Testis (tissue), 2 donors: ENCODE measurements at regions not wholly inside any gene's neighbourhood (a gene's known extent, or its start where the extent isn't known, plus 50 kb on each side); places are given as distances from the start of the nearest gene placed in this dataset.

Experiments used
- DNase-seq: peaks from one replicate; pipeline ENCODE4 v3.0.0-alpha.2; 2019
- H3K27ac ChIP-seq, 2 donors: fragments of 200-600 bp; sonication (generic); one replicate each; pipeline ENCODE4 v1.5.1; 2019
- H3K27me3 ChIP-seq: fragments of 200-600 bp; sonication (generic); one replicate; pipeline ENCODE4 v1.5.1; 2019
- H3K36me3 ChIP-seq: fragments of 200-600 bp; sonication (generic); one replicate; pipeline ENCODE4 v1.5.1; 2017; ENCODE audit warnings: low read depth; ENCODE audit errors: missing control alignments
- H3K4me1 ChIP-seq: fragments of 200-600 bp; sonication (generic); one replicate; pipeline ENCODE4 v1.5.1; 2019
- H3K4me3 ChIP-seq, 2 donors: fragments of 200-600 bp; sonication (generic); one replicate each; pipeline ENCODE4 v1.5.1; 2017 to 2019
- H3K9me3 ChIP-seq: fragments of 200-600 bp; sonication (generic); one replicate; pipeline ENCODE4 v1.5.1; 2017
- CTCF ChIP-seq, 3 experiments: fragments of 450-650 bp in 2 of 3; fragments of 200-600 bp in 1 of 3; sonication (generic) in 1 of 3; IDR thresholded peaks; one replicate each; pipeline ENCODE4 v1.5.1; 2016 to 2019; ENCODE audit warnings: antibody characterized with exemption in 3 of 3, mild to moderate bottlenecking in 2 of 3, moderate library complexity in 1 of 3
- POLR2A ChIP-seq: fragments of 450-650 bp; IDR thresholded peaks from one replicate; pipeline ENCODE4 v1.6.1; 2017; ENCODE audit warnings: antibody characterized with exemption, mild to moderate bottlenecking, moderate library complexity
- WGBS, 2 donors: methylation state at CpG; one replicate each; pipeline ENCODE4 v1.1.5; 2018; 5-methylcytosine and 5-hydroxymethylcytosine counted together
- intact Hi-C: fragments of 100-400 bp; cut with DNase I; formaldehyde crosslinking; loops from one replicate; pipeline ENCODE4 v1.15.1; 2023; ENCODE audit warnings: low total_unique reads

DNA sequence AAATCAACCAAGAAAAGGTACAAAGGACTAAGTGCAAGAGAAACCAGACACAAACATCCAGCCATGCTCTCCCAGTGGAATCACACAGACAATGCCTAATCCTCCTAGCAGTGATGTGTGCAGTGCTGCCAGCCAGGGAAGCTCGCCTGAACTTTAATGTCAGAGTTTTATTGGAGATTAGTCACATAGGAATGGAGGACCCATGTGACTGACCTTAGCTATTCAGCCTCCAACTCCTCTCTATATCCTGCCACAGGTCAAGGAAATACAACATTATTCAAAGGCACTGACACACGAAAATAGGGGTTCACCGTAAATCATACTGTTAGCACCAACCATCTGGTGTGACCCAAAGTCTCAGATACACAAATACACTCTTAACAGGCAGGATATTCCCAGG is 684.6 kb downstream of the DOK5 start:
- Histone ChIP-seq H3K36me3 (no peaks in the 10 kb centered on the region), H3K27me3 (no peaks in the 10 kb centered on the region), H3K27ac (no peak overlapping the region), H3K4me1 (no peaks in the 10 kb centered on the region), H3K9me3 (no peaks in the 10 kb centered on the region), H3K4me3 (no peak overlapping the region)
- intact Hi-C loops: no loop called here
- 50 to 65% methylated on average over 3 of the region's 3 CpGs for WGBS, 2 donors
- TF ChIP-seq POLR2A: no peak
- TF ChIP-seq CTCF (IDR thresholded peaks at IDR 0.05): no peak
- no peak for DNase-seq

- DNase-seq: no peak
- TF ChIP-seq CTCF (IDR thresholded peaks at IDR 0.05) (no peak), POLR2A (no peak)
- no peaks in the 10 kb centered on the region for H3K27me3 ChIP-seq
- intact Hi-C loops: no loop called here
- no peaks in the 10 kb centered on the region for H3K4me1 ChIP-seq
- H3K36me3 ChIP-seq: no peaks in the 10 kb centered on the region
- H3K4me3 ChIP-seq: no peak overlapping the region
- no peaks in the 10 kb centered on the region for H3K9me3 ChIP-seq
- H3K27ac ChIP-seq: no peak overlapping the region
- WGBS, 2 donors: 75 to 77% methylated on average over 3 of the region's 3 CpGs
These were observed 683.8 kb downstream of the DOK5 start for GRCh38 chr20:55159230-55159629.

GRCh38 chr20:55158446-55158845 is 683.1 kb downstream of the DOK5 start:
- Histone ChIP-seq H3K9me3 (no peaks in the 10 kb centered on the region), H3K4me1 (no peaks in the 10 kb centered on the region), H3K36me3 (no peaks in the 10 kb centered on the region), H3K27me3 (no peaks in the 10 kb centered on the region), H3K4me3 (no peak overlapping the region), H3K27ac (no peak overlapping the region)
- 91 to 98% methylated on average over 2 of the region's 2 CpGs for WGBS, 2 donors
- DNase-seq: no peak
- TF ChIP-seq POLR2A: no peak
- no peak for TF ChIP-seq CTCF (IDR thresholded peaks at IDR 0.05)
- intact Hi-C loops: no loop called here

DNA sequence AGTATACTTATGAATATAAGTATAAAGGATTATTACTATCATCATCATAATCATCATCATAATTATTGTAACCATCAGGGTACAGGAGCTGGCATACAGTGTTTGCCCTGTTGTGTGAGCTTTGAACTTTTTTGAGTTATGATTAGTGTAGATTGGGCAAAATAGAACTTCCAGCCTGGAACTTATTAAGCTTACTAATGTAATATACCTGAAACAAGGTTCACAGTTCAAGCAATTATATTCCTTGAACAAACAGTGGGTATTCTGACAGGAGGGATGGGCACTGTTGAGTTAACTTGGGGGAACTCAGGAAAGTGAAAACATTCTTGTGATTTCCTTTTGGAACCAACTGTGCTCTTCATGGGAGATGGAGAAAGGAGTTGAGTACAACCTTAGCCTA is 680.0 kb downstream of the DOK5 start:
- intact Hi-C loops: no loop called here
- Histone ChIP-seq H3K9me3 (no peaks in the 10 kb centered on the region), H3K27ac (no peak overlapping the region), H3K27me3 (no peaks in the 10 kb centered on the region), H3K4me1 (no peaks in the 10 kb centered on the region), H3K36me3 (no peaks in the 10 kb centered on the region), H3K4me3 (no peak overlapping the region)
- no peak for DNase-seq
- TF ChIP-seq POLR2A (no peak), CTCF (IDR thresholded peaks at IDR 0.05) (no peak)

GRCh38 chr20:55153001-55153645 is 677.7 kb downstream of the DOK5 start:
- H3K36me3 ChIP-seq: no peaks in the 10 kb centered on the region
- intact Hi-C loops: no loop called here
- H3K4me3 ChIP-seq: no peak overlapping the region
- no peak for DNase-seq
- H3K4me1 ChIP-seq: no peaks in the 10 kb centered on the region
- no peaks in the 10 kb centered on the region for H3K27me3 ChIP-seq
- no peak for TF ChIP-seq POLR2A
- no peak for TF ChIP-seq CTCF (IDR thresholded peaks at IDR 0.05)
- no peaks in the 10 kb centered on the region for H3K9me3 ChIP-seq
- H3K27ac ChIP-seq: no peak overlapping the region
- 40 to 55% methylated on average over 3 of the region's 3 CpGs for WGBS, 2 donors
